DND-41 (cell line): ENCODE measurements at regions not wholly inside any gene's neighbourhood (a gene's known extent, or its start where the extent isn't known, plus 50 kb on each side); places are given as distances from the start of the nearest gene placed in this dataset.

Experiments used
- CTCF ChIP-seq: IDR thresholded peaks from 2 replicates; pipeline ENCODE4 v1.5.1; 2012; ENCODE audit warnings: borderline replicate concordance, low read length, moderate library complexity, mild to moderate bottlenecking; ENCODE audit not compliant: poor library complexity, severe bottlenecking; ENCODE audit errors: extremely low read depth
- EZH2 ChIP-seq: IDR thresholded peaks from 3 replicates; pipeline ENCODE4 v1.6.1; 2012; ENCODE audit warnings: borderline replicate concordance, low read depth, mild to moderate bottlenecking, moderate library complexity, low read length, inconsistent platforms; ENCODE audit not compliant: severe bottlenecking

GRCh38 chr1:221246628-221247415, 367.6 kb downstream of the HLX start:
- TF ChIP-seq CTCF, result no peak
- no peak for TF ChIP-seq EZH2
